Panc1 (cell line): ENCODE measurements at regions not wholly inside any gene's neighbourhood (a gene's known extent, or its start where the extent isn't known, plus 50 kb on each side); places are given as distances from the start of the nearest gene placed in this dataset.
"Not testable (repeated sequence)": the region's sequence is repeated elsewhere in the genome, so short reads cannot be mapped to it uniquely, and the experiment has no call there.

Experiments used
- CTCF ChIP-seq: fragments of 450-650 bp; IDR thresholded peaks from 2 replicates; pipeline ENCODE4 v1.5.1; 2017; ENCODE audit warnings: mild to moderate bottlenecking
- POLR2AphosphoS5 ChIP-seq: IDR thresholded peaks from 2 replicates; pipeline ENCODE4 v1.6.1; 2012; ENCODE audit warnings: mild to moderate bottlenecking, low read depth, low read length, moderate library complexity
- REST ChIP-seq, 2 experiments: IDR thresholded peaks; 2 replicates each; pipeline ENCODE4 v1.6.1; 2011 to 2012; ENCODE audit warnings: low read depth in 2 of 2, control low read depth in 1 of 2, low read length in 1 of 2, mild to moderate bottlenecking in 1 of 2, moderate library complexity in 1 of 2; ENCODE audit not compliant: insufficient read depth in 1 of 2

GRCh38 chr14:19231421-19231820, 202.7 kb downstream of the POTEG start:
- TF ChIP-seq POLR2AphosphoS5; CTCF; REST (IDR thresholded peaks at IDR 0.05; ENCODE audit: insufficient read depth in 1 of 2, low read depth in 2 of 2, low read length in 1 of 2): not testable (repeated sequence)
